SK-N-SH treated with all-trans-retinoic acid at 6 μM for 48 hours (cell line): ENCODE measurements at regions not wholly inside any gene's neighbourhood (a gene's known extent, or its start where the extent isn't known, plus 50 kb on each side); places are given as distances from the start of the nearest gene placed in this dataset.

Source experiments
- ARNTL ChIP-seq: fragments of 450-650 bp; formaldehyde crosslinking; IDR thresholded peaks from 2 replicates; pipeline ENCODE4 v1.5.0; 2020; ENCODE audit warnings: low read depth, mild to moderate bottlenecking, moderate library complexity, borderline replicate concordance
- BACH2 ChIP-seq: fragments of 250-450 bp; sonication (Bioruptor Pico); IDR thresholded peaks from 2 replicates; pipeline ENCODE4 v1.9.0; 2021; ENCODE audit warnings: mild to moderate bottlenecking, borderline replicate concordance
- ESRRG ChIP-seq: fragments of 250-450 bp; sonication (Bioruptor Pico); IDR thresholded peaks from 2 replicates; pipeline ENCODE4 v1.6.1; 2021; ENCODE audit warnings: mild to moderate bottlenecking
- GLIS3 ChIP-seq: fragments of 250-450 bp; sonication (Bioruptor Pico); IDR thresholded peaks from 2 replicates; pipeline ENCODE4 v1.5.0; 2020; ENCODE audit warnings: mild to moderate bottlenecking, moderate library complexity
- PATZ1 ChIP-seq: fragments of 250-450 bp; sonication (Bioruptor Pico); IDR thresholded peaks from 2 replicates; pipeline ENCODE4 v1.8.0; 2020; ENCODE audit warnings: mild to moderate bottlenecking, moderate library complexity, borderline replicate concordance
- PPARA ChIP-seq: fragments of 250-450 bp; sonication (Bioruptor Pico); IDR thresholded peaks from 2 replicates; pipeline ENCODE4 v1.5.0; 2020; ENCODE audit warnings: mild to moderate bottlenecking, borderline replicate concordance
- TCF4 ChIP-seq: fragments of 250-450 bp; sonication (Bioruptor Pico); IDR thresholded peaks from 2 replicates; pipeline ENCODE4 v1.8.0; 2021; ENCODE audit warnings: mild to moderate bottlenecking, moderate library complexity, borderline replicate concordance
- TOX ChIP-seq: fragments of 250-450 bp; sonication (Bioruptor Pico); IDR thresholded peaks from 2 replicates; pipeline ENCODE4 v1.8.0; 2021; ENCODE audit warnings: mild to moderate bottlenecking, moderate library complexity, borderline replicate concordance
- ZC3H10 ChIP-seq: fragments of 250-450 bp; sonication (Bioruptor Pico); IDR thresholded peaks from 2 replicates; pipeline ENCODE4 v1.5.1; 2021; ENCODE audit warnings: mild to moderate bottlenecking, moderate library complexity
- ZFP3 ChIP-seq: fragments of 250-450 bp; sonication (Bioruptor Pico); IDR thresholded peaks from 2 replicates; pipeline ENCODE4 v1.5.0; 2020; ENCODE audit warnings: mild to moderate bottlenecking, moderate library complexity
- ZFP30 ChIP-seq: fragments of 450-650 bp; formaldehyde crosslinking; IDR thresholded peaks from 2 replicates; pipeline ENCODE4 v1.5.0; 2022; ENCODE audit warnings: mild to moderate bottlenecking, moderate library complexity
- ZNF8 ChIP-seq: fragments of 450-650 bp; formaldehyde crosslinking; IDR thresholded peaks from 2 replicates; pipeline ENCODE4 v1.5.0; 2020; ENCODE audit warnings: mild to moderate bottlenecking, moderate library complexity
- TF ChIP-seq, protein P1 (sequence below): fragments of 250-450 bp; sonication (Bioruptor Pico); IDR thresholded peaks from 2 replicates; pipeline ENCODE4 v1.5.1; 2020; ENCODE audit warnings: low read depth, mild to moderate bottlenecking, moderate library complexity
- TF ChIP-seq, protein P2 (sequence below): fragments of 250-450 bp; sonication (Bioruptor Pico); IDR thresholded peaks from 2 replicates; pipeline ENCODE4 v1.5.0; 2020; ENCODE audit warnings: mild to moderate bottlenecking, moderate library complexity

DNA sequence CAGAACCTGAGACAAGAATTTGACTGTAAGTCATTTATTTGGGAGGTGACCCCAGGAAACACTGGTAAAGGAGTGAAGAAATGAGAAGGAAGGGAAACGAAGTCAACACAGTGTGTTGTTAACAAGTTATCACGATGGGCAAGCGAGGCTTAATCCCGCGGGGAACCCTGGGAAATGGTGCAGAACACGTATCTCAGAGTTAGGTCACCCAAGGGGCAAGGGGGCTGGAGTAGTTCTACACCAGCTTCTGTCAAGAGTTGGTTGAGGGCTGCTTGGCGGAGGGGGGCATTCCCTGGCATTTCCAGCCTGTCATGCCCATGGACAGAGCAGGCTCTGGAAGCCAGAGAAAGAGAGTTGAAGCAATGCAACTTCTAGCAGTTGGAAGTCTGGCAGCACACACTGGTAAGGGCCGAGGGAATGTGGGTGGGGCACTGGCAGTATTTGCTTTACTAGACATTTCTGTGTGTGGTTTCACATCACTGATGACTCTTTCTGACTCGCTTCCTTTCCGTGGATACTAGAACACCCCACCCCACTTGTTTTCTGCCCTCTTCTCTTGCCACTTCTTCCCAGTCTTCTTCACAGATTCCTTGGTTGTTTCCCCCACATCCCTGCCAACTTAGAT lies 52.2 kb upstream of the ADGRG2 start:
- TF ChIP-seq TCF4 (CRISPR knock-in tag), result no peak
- TF ChIP-seq ZC3H10 (CRISPR knock-in tag), result no peak
- TF ChIP-seq TOX (CRISPR knock-in tag), result no peak
- no peak for TF ChIP-seq PATZ1 (CRISPR knock-in tag)
- TF ChIP-seq, protein P1, sequence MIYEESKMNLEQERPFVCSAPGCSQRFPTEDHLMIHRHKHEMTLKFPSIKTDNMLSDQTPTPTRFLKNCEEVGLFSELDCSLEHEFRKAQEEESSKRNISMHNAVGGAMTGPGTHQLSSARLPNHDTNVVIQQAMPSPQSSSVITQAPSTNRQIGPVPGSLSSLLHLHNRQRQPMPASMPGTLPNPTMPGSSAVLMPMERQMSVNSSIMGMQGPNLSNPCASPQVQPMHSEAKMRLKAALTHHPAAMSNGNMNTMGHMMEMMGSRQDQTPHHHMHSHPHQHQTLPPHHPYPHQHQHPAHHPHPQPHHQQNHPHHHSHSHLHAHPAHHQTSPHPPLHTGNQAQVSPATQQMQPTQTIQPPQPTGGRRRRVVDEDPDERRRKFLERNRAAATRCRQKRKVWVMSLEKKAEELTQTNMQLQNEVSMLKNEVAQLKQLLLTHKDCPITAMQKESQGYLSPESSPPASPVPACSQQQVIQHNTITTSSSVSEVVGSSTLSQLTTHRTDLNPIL (CRISPR knock-in tag), result no peak
- TF ChIP-seq ARNTL (CRISPR knock-in tag), result no peak
- TF ChIP-seq ZNF8 (CRISPR knock-in tag), result no peak
- no peak for TF ChIP-seq BACH2 (CRISPR knock-in tag)
- TF ChIP-seq ZFP3 (CRISPR knock-in tag), result no peak
- TF ChIP-seq ZFP30 (CRISPR knock-in tag), result no peak
- TF ChIP-seq PPARA, result no peak
- TF ChIP-seq, protein P2, sequence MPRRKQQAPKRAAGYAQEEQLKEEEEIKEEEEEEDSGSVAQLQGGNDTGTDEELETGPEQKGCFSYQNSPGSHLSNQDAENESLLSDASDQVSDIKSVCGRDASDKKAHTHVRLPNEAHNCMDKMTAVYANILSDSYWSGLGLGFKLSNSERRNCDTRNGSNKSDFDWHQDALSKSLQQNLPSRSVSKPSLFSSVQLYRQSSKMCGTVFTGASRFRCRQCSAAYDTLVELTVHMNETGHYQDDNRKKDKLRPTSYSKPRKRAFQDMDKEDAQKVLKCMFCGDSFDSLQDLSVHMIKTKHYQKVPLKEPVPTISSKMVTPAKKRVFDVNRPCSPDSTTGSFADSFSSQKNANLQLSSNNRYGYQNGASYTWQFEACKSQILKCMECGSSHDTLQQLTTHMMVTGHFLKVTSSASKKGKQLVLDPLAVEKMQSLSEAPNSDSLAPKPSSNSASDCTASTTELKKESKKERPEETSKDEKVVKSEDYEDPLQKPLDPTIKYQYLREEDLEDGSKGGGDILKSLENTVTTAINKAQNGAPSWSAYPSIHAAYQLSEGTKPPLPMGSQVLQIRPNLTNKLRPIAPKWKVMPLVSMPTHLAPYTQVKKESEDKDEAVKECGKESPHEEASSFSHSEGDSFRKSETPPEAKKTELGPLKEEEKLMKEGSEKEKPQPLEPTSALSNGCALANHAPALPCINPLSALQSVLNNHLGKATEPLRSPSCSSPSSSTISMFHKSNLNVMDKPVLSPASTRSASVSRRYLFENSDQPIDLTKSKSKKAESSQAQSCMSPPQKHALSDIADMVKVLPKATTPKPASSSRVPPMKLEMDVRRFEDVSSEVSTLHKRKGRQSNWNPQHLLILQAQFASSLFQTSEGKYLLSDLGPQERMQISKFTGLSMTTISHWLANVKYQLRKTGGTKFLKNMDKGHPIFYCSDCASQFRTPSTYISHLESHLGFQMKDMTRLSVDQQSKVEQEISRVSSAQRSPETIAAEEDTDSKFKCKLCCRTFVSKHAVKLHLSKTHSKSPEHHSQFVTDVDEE, result no peak
- no peak for TF ChIP-seq ESRRG (CRISPR knock-in tag)
- TF ChIP-seq GLIS3 (CRISPR knock-in tag), result no peak
